Stimulated activated CD8-positive, alpha-beta memory T cell treated with anti-CD3 and anti-CD28 coated beads, Interleukin-12 subunit alpha, Interleukin-12 subunit beta, amount 100 ng/mL, for 1 hour (primary cell): ENCODE measurements at regions not wholly inside any gene's neighbourhood (a gene's known extent, or its start where the extent isn't known, plus 50 kb on each side); places are given as distances from the start of the nearest gene placed in this dataset.

Source experiments
- DNase-seq: peaks from one replicate; pipeline ENCODE4 v3.0.0-alpha.2; 2020; ENCODE audit warnings: low read depth

DNA sequence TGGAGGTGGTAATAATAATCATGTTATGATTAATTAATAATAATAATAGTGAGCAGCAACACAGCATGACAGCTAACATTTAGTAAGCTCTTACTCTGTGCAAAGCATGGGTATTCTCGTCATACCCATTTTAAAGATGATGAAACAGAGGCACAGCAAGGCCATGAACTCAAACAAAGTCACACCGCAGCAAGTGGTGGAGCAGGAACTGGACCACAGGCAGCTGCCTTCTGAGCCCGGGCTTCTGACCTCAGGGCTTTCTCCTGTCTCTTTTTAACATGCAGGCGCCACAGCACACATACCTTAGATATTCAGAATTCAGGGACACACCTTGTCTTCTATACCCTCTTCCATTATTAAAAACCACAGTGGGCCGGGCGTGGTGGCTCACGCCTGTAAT is 50.7 kb upstream of the SPATA12 start:
- DNase-seq, result no peak

DNA sequence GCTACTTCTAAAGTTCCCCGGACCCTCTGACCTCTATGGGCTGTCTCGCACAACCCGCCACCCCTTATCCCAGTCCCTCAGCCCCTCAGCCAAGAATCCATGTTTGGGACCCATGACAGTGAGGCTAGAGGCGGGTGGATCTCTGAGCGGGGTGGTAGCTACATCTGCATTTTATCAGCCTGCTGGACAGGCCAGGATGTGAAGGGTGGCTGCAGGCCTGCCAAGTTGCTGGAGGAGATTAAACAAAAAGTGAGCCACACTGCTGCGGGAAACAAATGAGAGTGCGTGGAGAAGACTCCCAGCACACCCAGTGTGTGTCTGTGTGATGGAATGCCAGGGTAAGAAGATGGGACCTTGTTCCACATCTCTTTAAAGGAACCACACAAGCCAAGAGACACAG is 51.1 kb upstream of the SPATA12 start:
- no peak for DNase-seq

DNA sequence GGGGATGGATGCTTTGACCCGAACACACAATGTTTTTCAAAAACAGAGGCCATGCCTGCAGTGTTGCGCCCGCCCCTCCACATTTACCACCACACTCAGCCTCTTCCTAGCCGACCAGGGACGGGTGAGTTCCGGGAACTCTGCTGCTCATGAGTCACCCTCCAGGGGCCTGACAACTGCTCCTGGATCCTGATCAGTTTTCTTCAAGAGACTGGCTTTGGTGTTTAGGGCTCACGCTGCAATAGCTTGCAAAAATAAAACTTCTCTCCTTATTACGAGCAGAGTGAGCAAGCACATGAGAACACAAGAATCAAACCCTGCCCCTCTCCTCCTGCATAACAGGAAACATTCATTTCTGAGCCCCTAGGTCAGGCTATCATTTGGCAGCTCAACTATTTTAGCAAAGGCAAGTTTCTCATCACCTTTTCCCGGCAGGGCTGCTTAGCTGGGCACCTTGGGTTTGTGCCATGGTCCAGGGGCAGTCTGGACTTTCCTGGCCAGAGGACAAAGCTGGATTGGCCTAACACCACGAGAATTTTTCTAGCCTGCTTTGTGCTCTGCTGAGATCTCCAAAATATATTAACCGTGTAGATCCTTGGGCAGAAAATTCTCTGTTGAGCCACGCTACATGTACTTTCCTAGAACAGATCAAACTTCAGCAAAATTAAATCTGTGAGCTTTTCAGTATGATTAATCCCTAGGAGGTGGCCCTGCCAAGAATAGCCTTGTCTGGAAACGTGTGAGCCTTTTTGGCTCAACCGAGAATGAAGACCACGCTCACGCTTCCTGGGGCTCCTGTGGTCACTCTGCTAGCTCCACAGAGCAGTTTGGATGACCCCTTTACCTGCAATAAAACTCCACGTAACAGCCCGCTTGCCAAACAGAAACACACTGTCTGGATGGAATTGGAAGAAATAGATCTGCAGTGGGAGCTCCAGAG is 52.7 kb upstream of the SPATA12 start:
- no peak for DNase-seq

DNA sequence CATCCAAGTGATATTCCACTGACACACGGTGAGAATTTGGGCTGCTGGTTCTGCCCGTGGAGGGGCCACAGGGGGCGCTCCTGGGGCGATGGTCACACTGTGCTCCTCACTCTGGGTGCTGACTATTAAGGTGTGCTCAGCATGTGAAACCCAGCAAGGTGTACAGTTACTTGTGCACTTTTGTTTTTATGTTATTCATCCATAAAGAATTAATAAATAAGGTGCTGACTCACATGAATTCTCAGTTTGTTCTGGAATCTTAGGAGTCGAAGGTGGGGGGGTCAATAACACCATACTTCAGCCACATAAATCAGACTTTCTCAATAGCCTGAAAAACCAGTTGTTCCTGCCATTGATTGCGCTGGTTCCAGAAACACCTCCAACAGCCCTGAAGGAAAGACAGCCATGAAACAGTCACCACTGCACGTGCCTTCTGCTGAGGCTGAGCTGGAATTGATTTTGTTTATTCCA is 53.5 kb upstream of the SPATA12 start:
- DNase-seq, result no peak

DNA sequence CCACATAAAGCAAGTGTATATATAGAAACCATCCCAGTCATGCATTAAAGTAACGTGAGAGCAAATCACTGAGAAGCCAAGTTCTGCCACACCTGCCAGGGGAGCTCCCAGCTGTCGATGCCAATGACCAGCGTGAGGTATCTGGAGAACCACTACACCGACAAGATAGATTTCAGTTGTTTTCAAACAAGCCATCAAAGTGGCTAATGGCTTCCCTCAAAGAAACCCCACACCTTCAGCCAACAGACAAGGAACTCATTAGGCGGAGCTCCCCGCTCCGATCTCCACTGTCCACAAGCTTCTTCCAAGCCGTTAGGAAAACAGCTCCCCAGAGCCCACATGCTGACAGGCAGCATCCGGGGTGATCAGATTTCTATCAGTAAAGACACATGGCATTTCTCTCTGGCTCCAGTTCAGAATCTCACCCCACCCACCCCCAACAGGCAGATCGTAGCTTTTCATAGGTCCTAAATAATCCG is 54.2 kb upstream of the SPATA12 start:
- DNase-seq, result no peak

DNA sequence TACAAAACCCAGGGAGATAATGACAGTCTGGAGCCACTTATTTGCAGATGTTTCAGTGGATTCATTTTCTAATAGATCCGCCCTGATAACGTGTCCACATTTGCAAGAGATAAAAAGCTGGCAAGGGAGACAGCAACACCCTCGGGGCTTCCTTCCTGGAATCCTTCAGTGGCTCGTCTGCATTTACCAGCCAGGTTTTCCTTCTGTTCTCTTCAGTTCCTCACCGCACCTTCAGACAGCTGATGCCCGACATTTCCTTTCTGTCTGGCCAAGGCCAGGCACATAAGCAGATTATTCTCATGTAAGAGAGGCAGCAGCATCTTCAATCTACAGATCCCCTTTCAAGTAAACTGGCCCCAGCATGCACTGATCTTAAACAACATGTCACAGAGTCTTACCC is 56.2 kb upstream of the SPATA12 start:
- DNase-seq, result no peak

DNA sequence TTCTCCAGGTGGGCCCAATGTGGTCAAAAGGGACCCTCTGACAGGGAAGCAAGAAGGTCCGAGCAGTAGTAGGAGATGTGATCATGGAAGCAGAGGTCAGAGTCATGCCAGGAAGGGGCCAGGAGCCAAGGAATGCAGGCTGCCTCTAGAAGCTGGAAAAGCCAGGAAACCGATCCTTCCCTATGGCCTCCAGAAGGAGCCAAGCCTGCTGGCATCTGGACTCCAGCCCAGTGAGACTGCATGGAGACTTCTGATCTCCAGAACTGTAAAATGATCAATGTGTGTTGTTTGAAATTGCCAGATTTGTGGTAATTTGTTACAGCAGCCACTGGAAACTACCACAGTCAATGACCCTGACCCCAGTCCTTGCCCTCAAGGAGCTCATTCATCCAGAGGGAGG is 56.8 kb upstream of the SPATA12 start:
- DNase-seq, result no peak

DNA sequence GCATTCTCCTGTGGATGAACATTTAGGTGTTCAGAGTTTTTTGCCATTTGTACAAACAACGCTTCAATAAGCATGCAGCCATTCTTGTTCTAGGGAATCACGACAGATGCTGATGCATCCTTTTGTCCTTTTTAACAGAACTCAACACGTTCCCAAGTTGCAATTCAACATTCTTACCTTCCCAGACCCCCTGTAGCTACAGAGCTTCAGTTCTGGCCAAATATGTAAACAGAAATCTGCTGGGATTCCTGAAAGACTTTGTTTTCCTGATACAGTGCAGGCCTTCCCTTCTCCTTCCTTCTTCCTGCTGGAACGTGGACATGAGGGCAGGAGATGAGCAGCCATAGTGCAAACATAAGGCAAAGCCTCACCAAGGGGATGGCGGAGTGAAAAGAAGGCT is 59.1 kb upstream of the SPATA12 start:
- DNase-seq, result no peak

DNA sequence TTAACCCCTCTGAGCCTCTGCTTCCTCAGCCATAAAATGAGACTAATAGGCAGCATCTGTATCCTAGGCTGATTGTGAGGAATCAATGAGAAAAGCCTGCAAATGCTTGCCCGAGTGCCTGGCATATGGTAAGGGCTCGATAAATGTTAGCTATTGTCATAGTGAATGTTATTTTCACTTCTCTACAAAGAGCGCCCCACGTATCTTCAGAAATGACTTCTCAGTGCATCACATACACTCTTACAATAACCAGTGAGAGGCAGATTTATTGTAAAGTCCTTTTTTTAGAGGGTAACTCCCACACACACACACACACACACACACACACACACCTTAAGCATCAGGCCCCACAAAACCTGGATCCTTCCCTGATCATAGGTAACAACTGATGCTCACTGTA is 60.5 kb upstream of the SPATA12 start:
- DNase-seq, result no peak

DNA sequence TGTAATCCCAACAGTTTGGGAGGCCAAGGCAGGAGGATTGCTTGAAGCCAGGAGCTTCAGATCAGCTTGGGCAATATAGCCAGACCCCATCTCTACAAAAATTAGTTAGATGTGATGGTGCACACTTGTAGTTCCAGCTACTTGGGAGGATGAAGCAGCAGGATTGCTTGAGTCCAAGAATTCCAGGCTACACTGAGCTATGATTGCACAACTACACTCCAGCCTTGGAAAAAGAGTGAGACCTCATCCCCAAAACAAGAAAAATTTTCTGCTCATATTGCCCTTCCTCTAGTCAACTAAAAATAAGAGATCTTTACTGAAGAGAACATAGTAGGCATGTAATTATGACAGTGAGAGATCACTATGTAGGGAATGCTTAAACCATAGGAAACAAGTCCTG is 60.9 kb upstream of the SPATA12 start:
- DNase-seq, result no peak

DNA sequence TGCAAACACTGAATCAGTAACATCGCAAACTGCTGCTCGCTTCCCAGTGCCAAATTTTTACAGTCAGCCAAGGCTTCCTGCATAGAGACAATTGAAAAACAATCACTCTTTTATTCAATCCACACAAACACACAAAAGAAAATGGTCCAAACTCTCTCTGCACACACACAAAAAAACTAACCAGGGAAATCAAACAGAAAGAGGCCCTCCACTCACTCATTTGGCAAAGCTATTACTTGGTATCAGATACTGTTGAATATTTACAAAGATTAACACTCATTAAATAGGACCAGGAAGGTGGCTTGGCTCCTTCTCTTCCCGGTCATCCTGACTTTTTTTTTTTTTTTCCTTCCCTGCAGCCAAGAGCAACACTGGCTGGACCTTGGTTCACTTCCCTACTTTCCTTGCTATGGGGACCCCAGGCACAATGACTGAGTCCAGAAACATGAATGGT is 62.4 kb upstream of the SPATA12 start:
- no peak for DNase-seq

DNA sequence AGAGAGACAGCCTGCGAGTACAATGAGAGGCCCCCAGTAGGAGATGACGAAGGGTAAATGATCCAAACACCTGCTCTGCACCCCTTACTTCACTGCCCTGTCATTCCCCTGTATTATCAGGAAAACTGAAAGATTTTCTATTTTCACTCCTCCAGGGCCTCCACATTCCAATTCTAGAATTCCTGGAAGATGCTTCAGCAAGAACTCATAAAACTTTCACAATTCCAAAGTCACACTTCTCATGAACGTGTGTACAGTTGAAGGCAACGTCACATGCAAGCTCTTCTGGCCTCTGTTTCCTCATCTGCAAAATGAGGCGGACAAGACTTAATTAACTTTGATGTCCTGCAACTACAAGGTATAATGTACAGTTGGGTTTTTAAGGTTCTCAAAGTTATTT is 62.8 kb upstream of the SPATA12 start:
- no peak for DNase-seq

DNA sequence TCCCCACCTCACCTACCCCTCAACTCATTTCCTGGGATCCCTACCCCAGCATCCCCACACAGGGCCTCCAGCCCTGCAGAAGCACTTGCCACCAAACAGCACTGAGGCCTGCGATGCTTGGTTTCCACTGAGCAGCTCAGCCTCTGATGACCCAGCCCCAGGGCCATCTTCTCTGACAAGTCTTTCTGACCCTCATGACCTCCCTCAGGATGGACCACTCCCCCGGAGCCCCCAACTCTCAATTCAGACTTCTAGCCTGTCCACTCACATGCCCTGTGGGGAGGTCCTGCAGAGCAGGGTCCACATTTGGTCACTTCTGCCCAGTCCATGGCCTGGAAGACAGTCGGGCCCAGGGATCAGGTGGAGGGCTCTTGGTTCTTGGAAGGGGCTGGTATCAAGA is 63.4 kb upstream of the SPATA12 start:
- DNase-seq, result no peak

DNA sequence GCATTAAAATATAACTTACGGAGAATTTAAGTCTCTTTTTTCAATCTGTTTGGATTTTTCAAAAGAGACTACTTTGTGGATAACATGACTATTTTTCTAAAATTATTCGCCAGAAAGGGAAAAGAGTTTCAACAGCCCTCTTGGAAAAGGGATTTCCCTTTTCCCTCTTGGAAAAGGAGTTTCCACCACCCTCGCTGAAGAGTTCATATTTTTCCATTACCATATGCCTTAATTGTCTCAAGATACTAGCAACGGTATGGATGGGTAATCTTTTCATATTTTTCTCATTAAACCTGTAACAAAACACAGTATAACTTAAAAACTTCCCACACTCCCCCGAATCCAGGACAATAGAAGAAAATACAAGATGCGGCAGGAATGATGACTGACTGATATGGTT is 66.1 kb upstream of the SPATA12 start:
- DNase-seq, result no peak

DNA sequence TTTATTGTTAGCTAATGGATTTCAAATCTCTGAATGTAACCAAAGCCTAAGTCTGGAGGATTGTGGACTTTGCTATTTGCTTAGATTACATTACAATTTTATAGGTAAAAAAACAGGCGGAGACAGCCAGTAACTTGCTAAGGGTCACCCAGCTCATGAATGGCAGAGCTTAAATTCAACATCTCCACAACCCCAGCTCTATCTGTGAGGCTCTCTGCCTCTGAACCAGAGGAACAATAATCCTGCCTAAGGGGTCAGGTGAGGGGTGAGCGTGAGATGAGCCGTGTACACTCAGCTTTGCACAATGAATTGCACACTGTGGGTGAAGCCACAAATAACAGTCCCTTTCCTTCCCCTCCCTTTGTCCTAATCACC is 69.8 kb upstream of the SPATA12 start:
- DNase-seq, result no peak

DNA sequence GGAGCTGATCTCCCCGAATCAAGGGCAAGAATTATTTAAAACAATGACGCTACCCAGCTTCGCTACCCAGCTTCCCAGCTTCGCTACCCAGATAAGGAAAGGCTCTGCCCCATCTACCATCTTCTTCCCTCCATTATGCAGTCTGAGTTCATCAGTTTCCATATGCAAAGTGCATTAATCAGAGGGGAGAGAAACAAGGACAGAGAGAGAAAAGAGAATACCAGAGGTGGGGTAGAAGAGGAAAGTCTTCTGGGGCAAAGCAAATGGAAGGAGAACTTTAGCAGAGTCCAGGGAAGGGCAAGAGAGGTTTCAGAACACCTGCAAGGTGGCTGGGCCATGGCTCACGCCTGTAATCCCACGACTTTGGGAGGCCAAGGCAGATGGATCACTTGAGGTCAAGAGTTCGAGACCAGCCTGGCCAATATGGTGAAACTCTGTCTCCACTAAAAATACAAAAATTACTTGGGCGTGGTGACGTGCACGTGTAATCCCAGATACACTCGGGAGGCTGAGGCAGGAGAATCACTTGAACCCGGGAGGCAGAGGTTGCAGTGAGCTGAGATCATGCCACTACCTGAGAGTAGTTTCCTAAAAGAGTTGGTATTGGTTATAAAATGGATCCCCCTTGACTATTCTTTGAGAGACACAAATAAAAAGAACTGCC is 70.4 kb upstream of the SPATA12 start:
- DNase-seq, result no peak

DNA sequence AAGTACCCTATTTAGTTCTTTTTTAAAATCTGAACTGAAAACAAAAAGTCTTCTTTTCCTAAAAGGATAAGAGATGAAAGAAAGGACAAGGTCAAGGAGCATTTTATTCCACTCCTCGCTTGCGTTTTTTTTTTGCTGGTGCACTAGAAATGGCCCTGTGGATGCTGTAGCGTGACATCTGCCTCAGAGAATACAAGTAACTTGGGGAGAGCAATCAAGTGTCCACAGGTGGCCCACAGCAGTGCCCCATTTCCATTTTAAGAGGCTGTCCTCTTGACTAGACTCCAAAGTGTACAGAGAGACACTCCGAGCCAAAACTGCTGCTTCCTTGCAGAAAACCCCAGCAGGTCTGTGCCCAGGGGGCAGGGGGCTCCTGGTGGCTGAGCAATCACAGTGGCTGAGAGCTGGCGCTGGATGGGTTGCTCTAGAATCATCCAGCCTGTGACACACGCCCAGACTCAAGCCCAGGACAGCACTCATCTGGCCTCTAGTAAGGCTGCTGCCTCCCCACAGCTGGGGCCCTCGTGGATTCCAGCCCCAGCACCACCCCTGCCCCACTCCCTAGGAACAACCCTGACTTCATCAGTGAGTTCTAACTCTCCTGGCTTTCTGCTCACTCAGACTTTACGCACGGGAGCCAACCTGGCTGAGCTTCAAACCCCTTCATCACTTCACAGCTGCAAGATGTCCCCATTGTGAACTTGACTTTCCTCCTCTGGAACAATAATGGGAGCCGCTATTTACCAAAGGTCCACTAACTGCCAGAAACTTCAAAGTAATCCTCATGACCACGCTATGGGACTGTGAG is 71.1 kb upstream of the SPATA12 start:
- no peak for DNase-seq

DNA sequence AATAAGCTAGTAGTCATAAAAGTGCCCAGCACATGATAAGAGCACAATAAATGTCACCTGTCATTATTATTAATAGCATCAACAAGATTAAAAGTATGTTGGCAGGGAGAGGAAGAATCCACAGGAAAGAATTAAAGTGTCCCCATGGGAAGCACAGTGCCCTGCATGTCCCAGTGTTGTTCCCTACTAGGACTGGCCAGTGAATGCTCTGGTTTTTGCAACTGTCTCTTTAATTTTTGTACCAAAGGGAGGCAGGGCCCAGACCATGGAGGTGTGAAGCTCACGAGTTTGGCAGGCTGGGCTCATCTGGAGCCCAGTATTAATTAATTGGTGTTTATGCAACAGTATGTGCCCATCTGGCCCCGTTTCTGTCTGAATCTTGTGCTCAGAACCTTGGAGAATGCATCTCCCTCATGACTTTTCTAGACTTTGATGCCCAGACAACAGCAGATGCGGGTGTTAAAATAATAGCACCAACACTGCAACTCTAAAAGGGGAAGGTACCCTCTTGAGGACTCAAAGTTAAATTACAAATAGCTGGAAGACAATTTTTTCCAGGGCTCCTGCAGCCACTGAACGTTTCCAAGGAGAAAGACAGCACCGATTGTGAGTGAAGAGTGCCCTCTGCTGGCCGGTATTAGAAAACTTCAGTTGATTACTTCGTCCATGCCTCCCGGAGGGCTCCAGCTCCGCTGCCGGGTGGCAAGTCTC is 71.9 kb upstream of the SPATA12 start:
- peak; percentile 74 for DNase-seq

DNA sequence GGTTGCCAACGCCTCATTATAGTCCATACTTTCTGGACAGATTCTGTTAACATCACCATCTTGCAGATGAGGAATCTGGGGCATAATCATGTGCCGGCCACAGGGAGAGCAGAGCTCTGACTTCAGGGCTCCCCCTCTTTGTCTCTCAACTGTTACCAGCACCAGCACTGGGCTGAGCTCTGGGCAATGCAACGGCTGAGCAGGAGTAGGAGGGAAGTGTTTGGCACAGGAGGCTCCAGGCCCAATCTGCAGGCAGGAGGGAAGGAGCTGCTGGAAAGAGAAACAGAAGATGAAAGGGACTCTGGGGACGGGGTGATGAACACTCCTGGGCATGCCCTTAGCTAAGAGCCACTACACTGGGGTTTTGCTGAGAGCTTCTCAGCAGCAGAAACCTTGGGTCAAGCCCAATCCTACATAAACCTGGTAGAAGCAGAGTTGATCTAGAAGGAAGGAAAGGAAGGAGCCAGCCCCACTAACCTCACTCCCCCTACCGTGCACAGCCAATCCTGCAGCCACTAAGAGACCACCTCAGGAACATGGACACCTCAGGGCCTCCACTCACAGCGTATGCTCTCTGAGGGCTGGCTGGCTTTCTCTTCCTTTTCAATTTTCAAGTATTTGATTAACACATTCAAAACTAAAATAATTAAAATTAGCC is 73.1 kb upstream of the SPATA12 start:
- DNase-seq, result no peak

DNA sequence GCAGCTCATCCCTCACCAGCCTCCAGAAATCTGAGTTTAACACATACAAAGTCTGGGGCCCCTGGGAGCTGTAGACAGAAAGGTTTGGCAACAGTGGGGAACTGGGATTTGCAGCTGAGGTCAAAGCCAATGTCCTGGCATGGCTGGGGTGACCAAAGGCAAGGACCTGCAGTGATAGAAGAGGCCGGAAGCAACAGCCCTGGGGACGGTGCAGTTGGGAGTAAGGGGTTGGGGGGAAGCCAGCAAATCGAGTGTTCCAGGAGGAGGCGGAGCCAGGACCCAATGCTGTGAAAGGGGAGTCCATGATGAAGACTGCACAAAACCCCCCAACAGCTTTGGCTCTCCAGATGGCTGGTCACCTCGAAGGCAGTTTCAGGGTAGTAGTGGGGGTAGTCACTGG is 74.1 kb upstream of the SPATA12 start:
- no peak for DNase-seq

DNA sequence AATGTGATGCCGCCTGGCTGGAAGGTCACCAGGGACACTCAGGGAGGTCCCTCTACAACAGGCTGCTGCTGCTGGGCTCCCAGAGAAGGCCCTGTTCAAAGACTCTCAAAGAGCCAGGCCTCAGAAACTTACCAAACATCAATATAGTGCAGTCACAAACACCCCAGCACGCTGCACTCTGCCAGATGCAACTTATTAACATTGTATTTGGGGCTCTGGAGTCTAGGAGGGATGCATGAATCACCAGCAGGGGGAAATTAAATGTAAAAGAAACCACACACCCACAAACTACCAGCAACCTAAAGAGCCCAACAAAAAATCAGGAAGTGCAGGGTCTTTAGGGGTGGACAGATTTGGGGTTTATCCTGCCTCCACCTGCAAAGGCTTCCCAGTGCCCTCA is 74.6 kb upstream of the SPATA12 start:
- DNase-seq, result no peak
